Caco-2 (cell line): ENCODE measurements at regions not wholly inside any gene's neighbourhood (a gene's known extent, or its start where the extent isn't known, plus 50 kb on each side); places are given as distances from the start of the nearest gene placed in this dataset.

Source experiments
- BruUV-seq: library from RNA; stranded (reverse); fragments of 400-500 nt; replicated peaks from 2 replicates; lab custom pipeline; 2021; lab: Mats Ljungman, UMichigan
- CTCF ChIA-PET: fragments of 300-600 bp; sonication (Branson Sonifier 250); formaldehyde crosslinking; loops from one replicate; lab custom pipeline; 2022; ENCODE audit warnings: antibody characterized with exemption; lab: Charles Lee
- POLR2A ChIA-PET: fragments of 300-600 bp; sonication (Branson Sonifier 250); formaldehyde crosslinking; loops from one replicate; lab custom pipeline; 2022; ENCODE audit warnings: antibody characterized with exemption; lab: Charles Lee
- DNase-seq, 2 experiments: peaks; one replicate each; pipeline versions ENCODE4 v3.0.0 to v3.0.0-alpha.2; 2020 to 2022
- H3K27me3 ChIP-seq: replicated peaks from 2 replicates; pipeline ENCODE4 v1.6.0; 2011; ENCODE audit warnings: low read length; ENCODE audit not compliant: control insufficient read depth, insufficient read depth
- H3K36me3 ChIP-seq: 2 replicates; pipeline ENCODE4 v1.5.1; 2011; ENCODE audit warnings: low read length; ENCODE audit not compliant: control insufficient read depth, insufficient read depth
- H3K4me1 ChIP-seq: fragments of 250-450 bp; sonication (Bioruptor Pico); 2 replicates; pipeline ENCODE4 v1.5.1; 2020; ENCODE audit warnings: mild to moderate bottlenecking
- H3K4me3 ChIP-seq: 2 replicates; pipeline ENCODE4 v1.5.1; 2011; ENCODE audit warnings: low read depth, mild to moderate bottlenecking, control low read depth, low read length
- H3K9me3 ChIP-seq: fragments of 250-450 bp; sonication (Bioruptor Pico); 2 replicates; pipeline ENCODE4 v1.5.1; 2020; ENCODE audit warnings: mild to moderate bottlenecking, moderate library complexity
- H3K27ac Mint-ChIP-seq: one replicate; pipeline ENCODE4 v1.8.0; 2022; ENCODE audit warnings: mixed read lengths; ENCODE audit not compliant: unreplicated experiment
- H3K27me3 Mint-ChIP-seq: one replicate; pipeline ENCODE4 v1.8.0; 2022; ENCODE audit warnings: mixed read lengths; ENCODE audit not compliant: insufficient read depth, unreplicated experiment
- H3K36me3 Mint-ChIP-seq: one replicate; pipeline ENCODE4 v1.8.0; 2022; ENCODE audit warnings: mild to moderate bottlenecking, mixed read lengths; ENCODE audit not compliant: insufficient read depth, unreplicated experiment
- H3K4me1 Mint-ChIP-seq: one replicate; pipeline ENCODE4 v1.8.0; 2022; ENCODE audit warnings: low read depth, mixed read lengths; ENCODE audit not compliant: unreplicated experiment
- H3K4me3 Mint-ChIP-seq: one replicate; pipeline ENCODE4 v1.8.0; 2022; ENCODE audit warnings: mild to moderate bottlenecking, moderate library complexity, mixed read lengths; ENCODE audit not compliant: unreplicated experiment
- H3K9me3 Mint-ChIP-seq: one replicate; pipeline ENCODE4 v1.8.0; 2022; ENCODE audit warnings: mixed read lengths; ENCODE audit not compliant: unreplicated experiment
- CTCF ChIP-seq, 2 experiments: fragments of 200-600 bp in 1 of 2; IDR thresholded peaks; 1 replicate in 1 of 2; 2 replicates in 1 of 2; pipeline versions ENCODE4 v1.5.1 to v1.8.0; 2011 to 2022; ENCODE audit warnings: antibody characterized with exemption in 1 of 2, control low read depth in 1 of 2, inconsistent platforms in 1 of 2, low read depth in 1 of 2, low read length in 1 of 2, mild to moderate bottlenecking in 1 of 2, moderate library complexity in 1 of 2; ENCODE audit not compliant: insufficient read depth in 1 of 2, severe bottlenecking in 1 of 2, unreplicated experiment in 1 of 2
- intact Hi-C: fragments of 100-400 bp; cut with micrococcal nuclease; formaldehyde crosslinking; loops from one replicate; pipeline ENCODE4 v1.10.0; 2022; ENCODE audit not compliant: unreplicated experiment

- no peak for TF ChIP-seq CTCF (IDR thresholded peaks at IDR 0.05; ENCODE audit: insufficient read depth in 1 of 2, low read depth in 1 of 2, low read length in 1 of 2, severe bottlenecking in 1 of 2, unreplicated experiment in 1 of 2)
- H3K9me3 Mint-ChIP-seq: peaks cover 19% of the 10 kb centered on the region
- ChIA-PET POLR2A (no interaction called here), CTCF (no interaction called here)
- no peaks in the 10 kb centered on the region for H3K36me3 ChIP-seq
- H3K27me3 ChIP-seq: no peaks in the 10 kb centered on the region
- H3K27ac Mint-ChIP-seq: no peak overlapping the region
- peaks cover 19% of the 10 kb centered on the region for H3K4me1 ChIP-seq
- peaks cover 7% of the 10 kb centered on the region for H3K4me1 Mint-ChIP-seq
- no peaks in the 10 kb centered on the region for H3K27me3 Mint-ChIP-seq
- BruUV-seq: no TSS peak
- H3K4me3 Mint-ChIP-seq: no peak overlapping the region
- H3K9me3 ChIP-seq: peaks cover 6% of the 10 kb centered on the region; the same call in 1 of the 2 replicates
- no peak overlapping the region for H3K4me3 ChIP-seq
- intact Hi-C loops: no loop called here
- H3K36me3 Mint-ChIP-seq: no peaks in the 10 kb centered on the region
- DNase-seq: peak in 1 of 2 experiments; percentile 25
Measured at GRCh38 chr11:80517701-80518100, 1076.9 kb upstream of the TENM4 start.

GRCh38 chr11:80515097-80515496 lies 1074.3 kb upstream of the TENM4 start:
- Mint-ChIP-seq H3K36me3 (no peaks in the 10 kb centered on the region), H3K9me3 (peaks cover 19% of the 10 kb centered on the region), H3K4me3 (no peak overlapping the region), H3K27ac (no peak overlapping the region), H3K4me1 (peaks cover 7% of the 10 kb centered on the region), H3K27me3 (no peaks in the 10 kb centered on the region)
- no peak for TF ChIP-seq CTCF (IDR thresholded peaks at IDR 0.05; ENCODE audit: insufficient read depth in 1 of 2, low read depth in 1 of 2, low read length in 1 of 2, severe bottlenecking in 1 of 2, unreplicated experiment in 1 of 2)
- POLR2A ChIA-PET: no interaction called here
- Histone ChIP-seq H3K4me1 (0 out of 2 replicates have a peak, but pooled peaks cover 8% of the 10 kb centered on the region), H3K36me3 (no peaks in the 10 kb centered on the region), H3K27me3 (no peaks in the 10 kb centered on the region), H3K4me3 (no peak overlapping the region), H3K9me3 (peaks cover 6% of the 10 kb centered on the region; the same call in 1 of the 2 replicates)
- BruUV-seq: no TSS peak
- CTCF ChIA-PET: no interaction called here
- intact Hi-C loops: no loop called here
- DNase-seq: no peak

GRCh38 chr11:80512491-80512890 lies 1071.7 kb upstream of the TENM4 start:
- Mint-ChIP-seq H3K27me3 (peaks cover 5% of the 10 kb centered on the region), H3K4me1 (peaks cover 5% of the 10 kb centered on the region), H3K9me3 (peaks cover 27% of the 10 kb centered on the region), H3K27ac (no peak overlapping the region), H3K36me3 (no peaks in the 10 kb centered on the region), H3K4me3 (no peak overlapping the region)
- ChIA-PET CTCF (no interaction called here), POLR2A (no interaction called here)
- H3K9me3 ChIP-seq: no peaks in the 10 kb centered on the region
- intact Hi-C loops: no loop called here
- no peak for TF ChIP-seq CTCF (IDR thresholded peaks at IDR 0.05; ENCODE audit: insufficient read depth in 1 of 2, low read depth in 1 of 2, low read length in 1 of 2, severe bottlenecking in 1 of 2, unreplicated experiment in 1 of 2)
- no peak overlapping the region for H3K4me3 ChIP-seq
- BruUV-seq: no TSS peak
- H3K4me1 ChIP-seq: 0 out of 2 replicates have a peak, but pooled peaks cover 2% of the 10 kb centered on the region
- no peaks in the 10 kb centered on the region for H3K27me3 ChIP-seq
- no peaks in the 10 kb centered on the region for H3K36me3 ChIP-seq
- DNase-seq: no peak
